Activated CD8-positive, alpha-beta T cell treated with anti-CD3 and anti-CD28 coated beads for 36 hours (primary cell): ENCODE measurements at regions not wholly inside any gene's neighbourhood (a gene's known extent, or its start where the extent isn't known, plus 50 kb on each side); places are given as distances from the start of the nearest gene placed in this dataset.

Source experiments
- ATAC-seq: fragments of 200-7000 bp; cut with Tn5 transposase; one replicate; pipeline ENCODE4 v1.10.0; 2021; ENCODE audit warnings: mild to moderate bottlenecking, moderate library complexity
- CTCF ChIA-PET: fragments of 350-600 bp; sonication (Branson Sonifier 250); formaldehyde crosslinking; loops from one replicate; lab custom pipeline; 2021; ENCODE audit warnings: antibody characterized with exemption; lab: Charles Lee
- POLR2A ChIA-PET: fragments of 350-600 bp; sonication (Branson Sonifier 250); formaldehyde crosslinking; loops from one replicate; lab custom pipeline; 2021; ENCODE audit warnings: antibody characterized with exemption; lab: Charles Lee
- DNase-seq: peaks from one replicate; pipeline ENCODE4 v3.0.0-alpha.2; 2020
- H3K27ac Mint-ChIP-seq: one replicate; pipeline ENCODE4 v1.8.0; 2021; ENCODE audit warnings: mild to moderate bottlenecking, mixed read lengths
- H3K27me3 Mint-ChIP-seq: one replicate; pipeline ENCODE4 v1.8.0; 2021; ENCODE audit warnings: mixed read lengths
- H3K36me3 Mint-ChIP-seq: one replicate; pipeline ENCODE4 v1.8.0; 2021; ENCODE audit warnings: low read depth, mixed read lengths
- H3K4me1 Mint-ChIP-seq: one replicate; pipeline ENCODE4 v1.8.0; 2021; ENCODE audit warnings: low read depth, mixed read lengths
- H3K4me3 Mint-ChIP-seq: one replicate; pipeline ENCODE4 v1.8.0; 2021; ENCODE audit warnings: mild to moderate bottlenecking, moderate library complexity, mixed read lengths
- H3K9me3 Mint-ChIP-seq: one replicate; pipeline ENCODE4 v1.8.0; 2021; ENCODE audit warnings: mixed read lengths
- intact Hi-C: fragments of 100-400 bp; cut with micrococcal nuclease; formaldehyde crosslinking; loops from one replicate; pipeline ENCODE4 v1.10.0; 2022
- TF ChIP-seq, protein P1 (sequence below): fragments of 200-600 bp; IDR thresholded peaks from one replicate; pipeline ENCODE4 v1.8.0; 2022; ENCODE audit warnings: antibody characterized with exemption, mild to moderate bottlenecking

DNA sequence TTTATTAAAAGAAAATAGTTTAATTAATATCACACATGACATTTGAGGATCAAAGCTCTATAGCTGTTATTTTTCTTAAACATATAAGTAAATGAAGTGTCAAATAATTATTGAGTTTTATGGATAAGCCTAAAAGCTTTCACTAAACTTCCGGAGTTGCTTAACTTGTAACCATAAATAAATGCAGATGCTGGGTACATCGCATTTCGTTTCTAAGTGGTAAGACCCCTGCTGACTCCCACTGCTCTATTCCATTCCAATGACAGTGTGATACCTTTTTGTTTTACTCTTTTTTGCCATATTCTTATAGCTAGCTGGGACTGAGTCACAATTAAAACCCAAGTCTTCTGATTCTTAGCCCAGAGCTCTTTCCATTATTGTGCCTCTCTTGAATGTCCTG lies 411.1 kb downstream of the SOX2 start:
- ChIA-PET POLR2A (no interaction called here), CTCF (no interaction called here)
- no peaks in the 10 kb centered on the region for H3K9me3 Mint-ChIP-seq
- DNase-seq (no peak), ATAC-seq (no peak)
- peaks cover 2% of the 10 kb centered on the region for H3K27me3 Mint-ChIP-seq
- H3K36me3 Mint-ChIP-seq: no peaks in the 10 kb centered on the region
- H3K4me1 Mint-ChIP-seq: no peaks in the 10 kb centered on the region
- H3K4me3 Mint-ChIP-seq: no peak overlapping the region
- TF ChIP-seq, protein P1, sequence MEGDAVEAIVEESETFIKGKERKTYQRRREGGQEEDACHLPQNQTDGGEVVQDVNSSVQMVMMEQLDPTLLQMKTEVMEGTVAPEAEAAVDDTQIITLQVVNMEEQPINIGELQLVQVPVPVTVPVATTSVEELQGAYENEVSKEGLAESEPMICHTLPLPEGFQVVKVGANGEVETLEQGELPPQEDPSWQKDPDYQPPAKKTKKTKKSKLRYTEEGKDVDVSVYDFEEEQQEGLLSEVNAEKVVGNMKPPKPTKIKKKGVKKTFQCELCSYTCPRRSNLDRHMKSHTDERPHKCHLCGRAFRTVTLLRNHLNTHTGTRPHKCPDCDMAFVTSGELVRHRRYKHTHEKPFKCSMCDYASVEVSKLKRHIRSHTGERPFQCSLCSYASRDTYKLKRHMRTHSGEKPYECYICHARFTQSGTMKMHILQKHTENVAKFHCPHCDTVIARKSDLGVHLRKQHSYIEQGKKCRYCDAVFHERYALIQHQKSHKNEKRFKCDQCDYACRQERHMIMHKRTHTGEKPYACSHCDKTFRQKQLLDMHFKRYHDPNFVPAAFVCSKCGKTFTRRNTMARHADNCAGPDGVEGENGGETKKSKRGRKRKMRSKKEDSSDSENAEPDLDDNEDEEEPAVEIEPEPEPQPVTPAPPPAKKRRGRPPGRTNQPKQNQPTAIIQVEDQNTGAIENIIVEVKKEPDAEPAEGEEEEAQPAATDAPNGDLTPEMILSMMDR: no peak
- intact Hi-C loops: no loop called here
- H3K27ac Mint-ChIP-seq: no peak overlapping the region

DNA sequence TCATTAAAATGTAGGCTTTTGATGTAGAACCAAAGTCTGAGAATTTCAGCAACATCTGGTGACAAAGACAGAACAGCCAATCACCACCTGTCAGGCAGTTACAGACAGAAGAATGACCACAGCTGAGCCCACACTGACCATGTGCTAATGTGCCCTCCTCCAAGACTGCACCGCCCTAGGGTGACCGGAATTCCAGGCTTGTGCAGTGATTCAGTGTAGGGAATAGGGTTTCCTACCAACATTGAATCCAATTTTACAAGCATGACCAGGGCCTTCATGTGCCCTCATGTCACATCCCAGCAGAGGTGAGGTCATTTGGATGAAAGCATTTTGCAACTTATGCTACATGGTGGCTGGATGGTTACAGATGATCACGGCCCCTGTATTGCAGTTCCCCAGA lies 412.5 kb downstream of the SOX2 start:
- no peak for DNase-seq
- Mint-ChIP-seq H3K4me3 (no peak overlapping the region), H3K27ac (no peak overlapping the region), H3K27me3 (peaks cover 2% of the 10 kb centered on the region), H3K4me1 (no peaks in the 10 kb centered on the region), H3K9me3 (no peaks in the 10 kb centered on the region), H3K36me3 (no peaks in the 10 kb centered on the region)
- no peak for ATAC-seq
- CTCF ChIA-PET: no interaction called here
- intact Hi-C loops: no loop called here
- TF ChIP-seq, protein P1: no peak
- POLR2A ChIA-PET: no interaction called here

DNA sequence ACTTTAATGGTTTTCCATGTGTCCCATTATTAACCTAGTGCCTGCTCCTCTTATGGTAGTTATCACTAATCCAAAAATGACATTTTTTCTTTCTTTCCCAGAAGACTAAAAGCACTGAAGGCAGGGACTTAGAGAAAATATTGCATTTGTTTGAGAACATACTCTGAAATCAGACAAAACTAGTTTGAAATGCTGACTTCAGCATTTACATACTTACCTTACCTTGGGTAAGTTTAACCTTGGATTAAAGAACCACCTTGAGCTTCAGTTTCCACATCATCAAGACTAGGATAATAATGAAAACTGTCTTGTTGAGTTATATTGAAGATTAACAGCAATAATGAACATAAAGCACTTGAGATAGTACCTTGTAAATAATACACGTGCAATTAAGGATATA lies 413.0 kb downstream of the SOX2 start:
- no peak for DNase-seq
- Mint-ChIP-seq H3K36me3 (no peaks in the 10 kb centered on the region), H3K4me3 (no peak overlapping the region), H3K9me3 (no peaks in the 10 kb centered on the region), H3K4me1 (no peaks in the 10 kb centered on the region), H3K27ac (no peak overlapping the region), H3K27me3 (peaks cover 2% of the 10 kb centered on the region)
- POLR2A ChIA-PET: no interaction called here
- CTCF ChIA-PET: no interaction called here
- TF ChIP-seq, protein P1: no peak
- intact Hi-C loops: no loop called here
- no peak for ATAC-seq

DNA sequence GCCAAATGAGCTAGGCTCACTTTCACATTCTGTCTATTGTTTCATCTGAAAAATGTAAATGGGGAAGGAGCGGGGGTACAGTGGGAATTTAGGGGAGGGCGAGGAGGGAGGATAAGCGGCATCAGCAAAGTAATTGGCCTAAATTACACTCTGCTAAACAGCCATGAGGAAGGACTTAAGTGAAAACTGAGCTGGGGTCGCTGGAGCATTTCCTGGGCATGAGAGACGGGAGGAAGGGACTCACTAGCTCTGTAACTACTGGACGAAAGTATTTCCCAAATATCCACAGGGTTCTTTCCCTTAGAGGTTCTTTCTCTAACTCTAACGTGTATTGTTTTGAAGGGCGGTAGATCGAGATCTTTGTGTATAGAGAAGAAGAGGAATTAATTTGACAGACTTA lies 418.0 kb downstream of the SOX2 start:
- ChIA-PET CTCF (no interaction called here), POLR2A (no interaction called here)
- Mint-ChIP-seq H3K9me3 (no peaks in the 10 kb centered on the region), H3K27ac (no peak overlapping the region), H3K4me3 (no peak overlapping the region), H3K36me3 (no peaks in the 10 kb centered on the region), H3K4me1 (no peaks in the 10 kb centered on the region), H3K27me3 (no peaks in the 10 kb centered on the region)
- intact Hi-C loops: no loop called here
- TF ChIP-seq, protein P1: no peak
- ATAC-seq: no peak
- DNase-seq: no peak

DNA sequence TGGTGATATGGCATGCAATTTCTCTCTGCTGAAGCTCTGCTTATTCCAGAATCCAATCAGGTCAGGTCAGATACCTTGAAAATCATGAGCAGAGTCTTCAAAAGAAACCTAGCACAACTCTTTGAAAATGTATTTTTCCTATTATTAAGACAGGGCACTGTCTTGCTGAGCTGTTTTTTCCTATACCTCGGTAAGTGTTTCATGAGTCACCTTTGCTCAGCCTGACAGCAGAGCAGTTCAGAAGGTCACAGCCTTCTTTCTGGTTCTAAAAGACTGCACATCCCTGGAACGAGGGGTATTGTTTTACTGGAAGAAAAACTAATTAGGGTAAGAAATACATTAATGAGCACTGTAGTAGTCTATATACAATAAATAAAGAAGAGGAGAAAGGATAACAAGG lies 422.0 kb downstream of the SOX2 start:
- intact Hi-C loops: no loop called here
- ATAC-seq: no peak
- TF ChIP-seq, protein P1: no peak
- ChIA-PET POLR2A (no interaction called here), CTCF (no interaction called here)
- Mint-ChIP-seq H3K4me3 (no peak overlapping the region), H3K27ac (no peak overlapping the region), H3K27me3 (no peaks in the 10 kb centered on the region), H3K9me3 (no peaks in the 10 kb centered on the region), H3K36me3 (no peaks in the 10 kb centered on the region), H3K4me1 (no peaks in the 10 kb centered on the region)
- DNase-seq: no peak
